ENCODE measurements at regions not wholly inside any gene's neighbourhood (a gene's known extent, or its start where the extent isn't known, plus 50 kb on each side); places are given as distances from the start of the nearest gene placed in this dataset.

DNA sequence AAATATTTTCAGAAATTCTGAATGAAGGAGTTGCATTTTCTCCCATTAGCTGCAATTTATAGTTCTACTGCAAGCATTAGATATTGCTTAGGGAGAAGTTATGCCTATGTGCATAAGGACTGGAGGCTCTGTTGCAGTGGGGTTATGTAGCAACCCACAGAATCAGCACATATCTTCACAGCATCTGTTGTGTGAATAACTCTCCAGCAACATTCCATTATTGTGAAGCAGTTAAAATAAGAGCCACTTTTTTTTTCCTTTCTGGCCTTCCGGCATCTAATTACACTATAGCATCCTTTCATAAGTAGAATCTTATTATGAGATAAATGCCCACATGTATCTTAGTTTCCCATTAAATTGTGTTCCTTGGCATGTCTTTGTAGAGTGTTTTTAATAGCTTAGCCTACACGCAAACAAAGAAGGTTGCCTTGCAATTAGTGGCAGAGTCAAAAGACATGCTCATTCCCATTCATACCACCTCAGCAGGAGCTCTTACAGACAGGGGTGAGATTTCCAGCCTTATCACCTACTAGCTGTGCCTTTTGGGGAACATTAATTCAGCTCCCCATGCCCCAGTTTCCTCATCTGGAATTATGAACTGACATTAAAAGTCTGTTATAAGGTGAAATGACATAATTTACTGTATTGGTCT lies 596.0 kb upstream of the GOT2 start:
- TF ChIP-seq, protein P1, sequence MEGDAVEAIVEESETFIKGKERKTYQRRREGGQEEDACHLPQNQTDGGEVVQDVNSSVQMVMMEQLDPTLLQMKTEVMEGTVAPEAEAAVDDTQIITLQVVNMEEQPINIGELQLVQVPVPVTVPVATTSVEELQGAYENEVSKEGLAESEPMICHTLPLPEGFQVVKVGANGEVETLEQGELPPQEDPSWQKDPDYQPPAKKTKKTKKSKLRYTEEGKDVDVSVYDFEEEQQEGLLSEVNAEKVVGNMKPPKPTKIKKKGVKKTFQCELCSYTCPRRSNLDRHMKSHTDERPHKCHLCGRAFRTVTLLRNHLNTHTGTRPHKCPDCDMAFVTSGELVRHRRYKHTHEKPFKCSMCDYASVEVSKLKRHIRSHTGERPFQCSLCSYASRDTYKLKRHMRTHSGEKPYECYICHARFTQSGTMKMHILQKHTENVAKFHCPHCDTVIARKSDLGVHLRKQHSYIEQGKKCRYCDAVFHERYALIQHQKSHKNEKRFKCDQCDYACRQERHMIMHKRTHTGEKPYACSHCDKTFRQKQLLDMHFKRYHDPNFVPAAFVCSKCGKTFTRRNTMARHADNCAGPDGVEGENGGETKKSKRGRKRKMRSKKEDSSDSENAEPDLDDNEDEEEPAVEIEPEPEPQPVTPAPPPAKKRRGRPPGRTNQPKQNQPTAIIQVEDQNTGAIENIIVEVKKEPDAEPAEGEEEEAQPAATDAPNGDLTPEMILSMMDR (IDR thresholded peaks at IDR 0.05), result no peak
- TF ChIP-seq POLR2A (IDR thresholded peaks at IDR 0.05), result no peak

Data from lower leg skin (tissue), 3 donors.